GM20000 (cell line): ENCODE measurements at regions not wholly inside any gene's neighbourhood (a gene's known extent, or its start where the extent isn't known, plus 50 kb on each side); places are given as distances from the start of the nearest gene placed in this dataset.
"Not testable (repeated sequence)": the region's sequence is repeated elsewhere in the genome, so short reads cannot be mapped to it uniquely, and the experiment has no call there.

ENCODE experiments used
- DNase-seq: peaks from one replicate; pipeline ENCODE4 v3.0.0; 2012; ENCODE audit warnings: low spot score
- TF ChIP-seq, protein P1 (sequence below): IDR thresholded peaks from 2 replicates; pipeline ENCODE4 v1.5.1; 2012; ENCODE audit warnings: mild to moderate bottlenecking, control low read depth; ENCODE audit errors: extremely low read depth, missing control alignments

DNA sequence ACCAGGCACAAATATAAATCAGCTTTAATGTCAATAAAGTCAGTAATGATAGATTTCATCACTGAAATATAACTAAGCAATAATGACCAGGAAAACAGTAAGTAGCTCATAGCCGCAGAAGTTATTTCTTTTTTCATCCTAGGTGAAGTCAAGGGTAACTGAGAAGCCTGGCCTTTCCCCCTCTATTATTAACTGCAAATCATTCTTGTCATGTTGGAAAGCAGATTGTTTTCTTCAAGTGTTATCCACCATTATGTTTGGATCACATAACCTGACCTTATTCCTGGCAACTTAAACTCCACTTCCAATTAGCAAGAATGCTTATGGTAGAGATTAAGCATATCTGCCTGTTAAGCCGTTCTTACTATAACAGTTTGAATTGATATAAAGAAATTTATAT, 603.4 kb upstream of the FOXG1 start:
- TF ChIP-seq, protein P1, sequence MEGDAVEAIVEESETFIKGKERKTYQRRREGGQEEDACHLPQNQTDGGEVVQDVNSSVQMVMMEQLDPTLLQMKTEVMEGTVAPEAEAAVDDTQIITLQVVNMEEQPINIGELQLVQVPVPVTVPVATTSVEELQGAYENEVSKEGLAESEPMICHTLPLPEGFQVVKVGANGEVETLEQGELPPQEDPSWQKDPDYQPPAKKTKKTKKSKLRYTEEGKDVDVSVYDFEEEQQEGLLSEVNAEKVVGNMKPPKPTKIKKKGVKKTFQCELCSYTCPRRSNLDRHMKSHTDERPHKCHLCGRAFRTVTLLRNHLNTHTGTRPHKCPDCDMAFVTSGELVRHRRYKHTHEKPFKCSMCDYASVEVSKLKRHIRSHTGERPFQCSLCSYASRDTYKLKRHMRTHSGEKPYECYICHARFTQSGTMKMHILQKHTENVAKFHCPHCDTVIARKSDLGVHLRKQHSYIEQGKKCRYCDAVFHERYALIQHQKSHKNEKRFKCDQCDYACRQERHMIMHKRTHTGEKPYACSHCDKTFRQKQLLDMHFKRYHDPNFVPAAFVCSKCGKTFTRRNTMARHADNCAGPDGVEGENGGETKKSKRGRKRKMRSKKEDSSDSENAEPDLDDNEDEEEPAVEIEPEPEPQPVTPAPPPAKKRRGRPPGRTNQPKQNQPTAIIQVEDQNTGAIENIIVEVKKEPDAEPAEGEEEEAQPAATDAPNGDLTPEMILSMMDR: no peak
- DNase-seq: no peak

DNA sequence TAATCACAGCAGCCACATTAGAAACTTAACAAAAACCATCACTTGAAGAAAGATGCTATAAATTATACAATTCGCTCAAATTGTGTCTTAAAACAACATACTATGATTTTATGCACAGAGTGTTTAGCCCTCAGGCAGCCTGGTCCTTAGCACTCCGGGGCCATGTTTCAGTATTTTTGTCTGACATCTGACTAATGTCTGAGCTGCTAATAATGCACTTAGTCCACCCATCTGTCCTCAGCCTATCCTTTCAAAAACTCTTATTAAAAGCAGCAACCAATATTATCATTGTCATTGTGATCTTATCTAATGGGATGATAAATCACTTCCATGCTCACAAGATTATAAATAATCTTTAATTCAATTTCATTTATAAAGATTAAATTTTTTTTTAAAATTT, 602.7 kb upstream of the FOXG1 start:
- TF ChIP-seq, protein P1: no peak
- DNase-seq: no peak

DNA sequence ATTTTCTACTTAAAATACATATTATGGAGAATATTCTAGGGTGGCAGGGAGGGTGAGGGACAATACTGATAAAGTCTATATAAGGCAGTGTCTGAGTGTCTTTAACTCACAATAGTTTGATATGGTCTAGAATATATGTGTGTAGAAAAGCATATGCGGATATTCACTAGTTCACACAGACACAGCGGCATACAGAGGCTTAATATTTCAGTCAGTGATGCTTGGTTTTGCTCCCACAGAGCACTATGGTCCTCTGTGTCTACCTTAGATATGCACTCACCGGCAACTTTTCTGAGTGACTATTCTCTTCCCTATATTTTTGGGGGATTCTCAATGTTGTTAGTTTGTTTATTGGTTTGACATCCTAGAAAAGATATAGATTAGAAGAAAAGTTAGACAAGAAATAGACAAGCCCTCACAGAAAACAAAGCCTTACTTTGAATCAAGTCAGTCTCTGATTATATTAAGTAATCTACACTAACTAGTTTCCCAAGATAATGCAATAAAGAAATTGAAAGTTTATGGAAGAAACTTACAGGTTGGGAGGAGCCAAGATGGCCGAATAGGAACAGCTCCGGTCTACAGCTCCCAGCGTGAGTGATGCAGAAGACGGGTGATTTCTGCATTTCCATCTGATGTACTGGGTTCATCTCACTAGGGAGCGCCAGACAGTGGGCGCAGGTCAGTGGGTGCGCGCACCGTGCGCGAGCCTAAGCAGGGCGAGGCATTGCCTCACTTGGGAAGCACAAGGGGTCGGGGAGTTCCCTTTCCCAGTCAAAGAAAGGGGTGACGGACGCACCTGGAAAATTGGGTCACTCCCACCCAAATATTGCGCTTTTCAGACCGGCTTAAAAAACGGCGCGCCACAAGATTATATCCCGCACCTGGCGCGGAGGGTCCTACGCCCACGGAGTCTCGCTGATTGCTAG, 578.4 kb upstream of the FOXG1 start:
- not testable (repeated sequence) for DNase-seq

DNA sequence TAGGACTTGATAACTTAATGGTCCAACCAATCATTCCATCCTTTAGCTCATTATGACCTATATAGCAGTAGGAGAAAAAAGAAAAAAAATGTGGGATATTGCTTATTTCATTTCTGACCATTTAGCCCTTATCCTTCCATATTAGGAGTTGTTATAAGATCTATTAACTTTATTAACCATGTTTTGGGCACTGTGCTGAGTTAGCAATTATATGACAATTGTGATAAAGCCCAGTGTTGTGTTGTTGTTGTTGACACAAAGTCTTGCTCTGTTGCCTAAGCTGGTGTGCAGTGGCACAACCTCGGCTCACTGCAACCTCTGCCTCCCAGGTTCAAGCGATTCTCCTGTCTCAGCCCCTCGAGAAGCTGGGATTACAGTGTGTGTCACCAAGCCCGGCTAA, 569.7 kb upstream of the FOXG1 start:
- DNase-seq: no peak
- TF ChIP-seq, protein P1: no peak

DNA sequence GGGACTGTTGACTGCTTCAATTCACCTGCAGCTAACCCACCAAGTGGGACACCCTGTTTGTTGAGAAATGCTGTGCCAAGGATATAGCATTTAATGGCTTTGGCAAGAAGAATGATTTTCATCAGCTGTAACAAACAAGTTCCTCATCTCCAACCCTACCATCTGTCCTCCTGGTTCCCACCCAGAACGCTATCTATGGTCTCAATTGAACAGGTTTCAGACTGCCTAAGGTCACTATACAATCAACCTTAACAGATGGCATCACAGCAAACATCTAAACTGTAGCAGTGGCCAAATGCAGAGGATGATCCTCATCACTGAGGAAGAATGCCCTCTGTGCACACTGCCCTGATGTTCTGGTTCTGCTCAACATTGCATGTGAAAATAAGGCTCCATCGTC, 546.2 kb upstream of the FOXG1 start:
- TF ChIP-seq, protein P1: no peak

DNA sequence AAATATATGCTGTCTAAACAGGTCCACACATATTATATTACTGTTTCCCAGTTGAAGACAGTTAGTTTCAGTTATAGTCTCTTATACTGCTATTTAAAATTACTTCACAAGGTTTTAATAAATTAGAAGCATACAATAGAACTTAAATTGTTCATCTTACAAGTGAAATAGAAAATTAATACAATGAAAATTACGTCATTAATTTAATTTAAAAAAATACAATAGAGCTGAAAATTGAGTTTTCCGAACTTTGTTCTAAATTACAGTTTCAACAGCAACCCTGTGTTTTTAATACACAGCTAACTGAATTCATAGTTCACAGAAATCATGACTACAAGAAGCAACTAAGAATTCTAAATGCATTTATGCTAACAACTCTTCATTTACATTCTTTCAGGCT, 525.7 kb upstream of the FOXG1 start:
- no peak for DNase-seq
- TF ChIP-seq, protein P1: no peak

More for the DNA sequence above, 546.2 kb upstream of the FOXG1 start:
- no peak for DNase-seq

DNA sequence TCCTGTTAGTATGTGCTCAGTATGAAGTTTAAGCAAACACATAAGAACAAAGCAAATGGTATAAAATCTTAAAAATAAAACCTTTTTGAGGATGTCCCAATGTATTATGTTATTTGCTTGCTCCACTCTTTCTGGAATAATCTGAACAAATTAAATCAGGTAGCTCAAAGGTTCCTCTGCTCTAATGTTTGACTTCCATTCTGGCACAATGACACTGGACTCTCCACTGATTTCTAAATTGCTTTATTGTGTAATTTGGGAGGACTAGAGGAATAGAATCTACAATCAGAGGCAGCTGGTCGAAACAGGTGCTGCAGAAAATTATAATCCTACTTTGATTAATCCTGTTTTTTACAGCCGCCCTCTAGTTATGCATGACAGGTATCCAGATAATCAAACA, 523.7 kb upstream of the FOXG1 start:
- TF ChIP-seq, protein P1: no peak
- no peak for DNase-seq

DNA sequence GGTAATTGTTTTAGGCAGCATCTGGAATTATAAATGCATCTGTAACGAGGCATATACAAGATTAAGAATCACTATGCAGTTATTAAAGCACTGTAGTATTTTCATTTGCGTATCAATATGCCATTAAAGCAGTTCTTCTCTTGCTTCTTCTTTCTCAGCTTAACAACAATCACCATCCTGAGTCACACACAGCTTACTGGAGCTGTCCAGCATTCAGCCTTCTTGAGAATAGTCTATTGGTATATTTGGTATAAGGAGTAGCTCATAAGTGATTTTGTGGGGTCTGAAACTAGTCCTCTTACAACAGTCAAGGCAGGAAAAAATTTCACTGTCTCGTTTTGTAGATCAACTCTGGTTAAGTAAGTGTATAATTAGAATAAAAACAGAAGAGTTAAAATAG, 523.0 kb upstream of the FOXG1 start:
- TF ChIP-seq, protein P1: no peak
- no peak for DNase-seq
